Stimulated activated CD4-positive, alpha-beta T cell treated with anti-CD3 and anti-CD28 coated beads, Interleukin-15, amount 100 ng/mL, for 48 hours (primary cell): ENCODE measurements at regions not wholly inside any gene's neighbourhood (a gene's known extent, or its start where the extent isn't known, plus 50 kb on each side); places are given as distances from the start of the nearest gene placed in this dataset.
"Not testable (repeated sequence)": the region's sequence is repeated elsewhere in the genome, so short reads cannot be mapped to it uniquely, and the experiment has no call there.

Experiments
- DNase-seq, 2 donors: peaks; one replicate each; pipeline ENCODE4 v3.0.0-alpha.2; 2020; ENCODE audit warnings: low read depth in 2 of 2

- no peak for DNase-seq
Measured at GRCh38 chr22:26927821-26928220, 270.4 kb downstream of the MIAT start.

- DNase-seq = no peak
Measured at GRCh38 chr22:26931471-26931870, 274.1 kb downstream of the MIAT start.

GRCh38 chr22:26933105-26933590, 275.8 kb downstream of the MIAT start:
- DNase-seq = no peak

- DNase-seq = no peak
Measured at GRCh38 chr22:26937213-26937612, 279.8 kb downstream of the MIAT start.

- DNase-seq = no peak
Measured at GRCh38 chr22:26939466-26939865, 282.1 kb downstream of the MIAT start.

GRCh38 chr22:26941896-26942636, 284.7 kb downstream of the MIAT start:
- DNase-seq = no peak

GRCh38 chr22:26942637-26942957, 285.2 kb downstream of the MIAT start:
- DNase-seq = no peak

- no peak for DNase-seq
Measured at GRCh38 chr22:26945565-26945964, 288.2 kb downstream of the MIAT start.

GRCh38 chr22:26949193-26949592, 291.8 kb downstream of the MIAT start:
- no peak for DNase-seq

- DNase-seq = not testable (repeated sequence)
Measured at GRCh38 chr22:26951139-26951538, 293.8 kb downstream of the MIAT start.

- DNase-seq = no peak
Measured at GRCh38 chr22:26952004-26952403, 294.6 kb downstream of the MIAT start.

- no peak for DNase-seq
Measured at GRCh38 chr22:26952451-26953011, 295.1 kb downstream of the MIAT start.

GRCh38 chr22:26953012-26953883, 295.9 kb downstream of the MIAT start:
- no peak for DNase-seq

GRCh38 chr22:26956371-26956770, 299.0 kb downstream of the MIAT start:
- DNase-seq = no peak

GRCh38 chr22:26957176-26957575, 299.8 kb downstream of the MIAT start:
- no peak for DNase-seq

- no peak for DNase-seq
Measured at GRCh38 chr22:26957897-26958296, 300.5 kb downstream of the MIAT start.

GRCh38 chr22:26958378-26958777, 301.0 kb downstream of the MIAT start:
- no peak for DNase-seq

- no peak for DNase-seq
Measured at GRCh38 chr22:26964642-26965041, 307.3 kb downstream of the MIAT start.

GRCh38 chr22:26967282-26967681, 309.9 kb downstream of the MIAT start:
- DNase-seq = no peak

- no peak for DNase-seq
Measured at GRCh38 chr22:26968859-26969523, 311.6 kb downstream of the MIAT start.

- DNase-seq = no peak
Measured at GRCh38 chr22:26970809-26971394, 313.5 kb downstream of the MIAT start.

GRCh38 chr22:26972286-26972685, 314.9 kb downstream of the MIAT start:
- no peak for DNase-seq
